ENCODE measurements at regions not wholly inside any gene's neighbourhood (a gene's known extent, or its start where the extent isn't known, plus 50 kb on each side); places are given as distances from the start of the nearest gene placed in this dataset.

DNA sequence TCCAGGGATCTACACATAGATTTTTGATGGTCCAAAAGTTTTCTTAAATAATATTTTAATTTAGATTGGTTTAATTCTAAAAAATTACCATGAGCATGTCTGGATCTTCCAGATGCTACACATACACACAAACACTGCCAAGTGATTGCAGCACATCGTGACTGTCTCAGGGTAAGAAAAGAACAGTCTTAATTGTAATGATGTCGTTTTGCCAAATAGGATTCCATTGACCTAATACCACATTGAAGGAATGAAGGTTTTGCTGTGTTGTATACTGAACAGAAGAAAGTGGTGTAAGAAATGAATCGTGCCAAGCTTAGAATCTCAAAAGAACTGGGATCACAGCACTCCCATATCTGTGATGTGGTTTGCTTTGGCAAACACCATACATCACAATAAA, 633.3 kb upstream of the CAMK1G start:
- Histone ChIP-seq H3F3A (ENCODE audit: insufficient read depth, low read length) (no peaks in the 10 kb centered on the region), H3K9me2 (replicated peaks; ENCODE audit: insufficient read depth, low read length) (no peaks in the 10 kb centered on the region), H3K4me1 (ENCODE audit: low read length) (no peaks in the 10 kb centered on the region), H4K20me1 (ENCODE audit: insufficient read depth, low read length) (no peaks in the 10 kb centered on the region), H3K27me3 (replicated peaks; ENCODE audit: insufficient read depth, low read length) (no peaks in the 10 kb centered on the region), H3K4me3 (ENCODE audit: low read length) (no peak overlapping the region), H3K27ac (ENCODE audit: low read length) (no peak overlapping the region), H3K36me3 (replicated peaks; ENCODE audit: insufficient read depth, low read length) (no peaks in the 10 kb centered on the region), H3K9ac (ENCODE audit: low read length) (no peak overlapping the region), H2AFZ (ENCODE audit: low read length) (no peak overlapping the region), H3K9me3 (replicated peaks; ENCODE audit: insufficient read depth, low read length) (no peaks in the 10 kb centered on the region), H3K79me2 (ENCODE audit: low read length) (no peaks in the 10 kb centered on the region), H3K4me2 (ENCODE audit: low read depth, low read length) (no peak overlapping the region)
- no peak for DNase-seq
- TF ChIP-seq, protein P1, sequence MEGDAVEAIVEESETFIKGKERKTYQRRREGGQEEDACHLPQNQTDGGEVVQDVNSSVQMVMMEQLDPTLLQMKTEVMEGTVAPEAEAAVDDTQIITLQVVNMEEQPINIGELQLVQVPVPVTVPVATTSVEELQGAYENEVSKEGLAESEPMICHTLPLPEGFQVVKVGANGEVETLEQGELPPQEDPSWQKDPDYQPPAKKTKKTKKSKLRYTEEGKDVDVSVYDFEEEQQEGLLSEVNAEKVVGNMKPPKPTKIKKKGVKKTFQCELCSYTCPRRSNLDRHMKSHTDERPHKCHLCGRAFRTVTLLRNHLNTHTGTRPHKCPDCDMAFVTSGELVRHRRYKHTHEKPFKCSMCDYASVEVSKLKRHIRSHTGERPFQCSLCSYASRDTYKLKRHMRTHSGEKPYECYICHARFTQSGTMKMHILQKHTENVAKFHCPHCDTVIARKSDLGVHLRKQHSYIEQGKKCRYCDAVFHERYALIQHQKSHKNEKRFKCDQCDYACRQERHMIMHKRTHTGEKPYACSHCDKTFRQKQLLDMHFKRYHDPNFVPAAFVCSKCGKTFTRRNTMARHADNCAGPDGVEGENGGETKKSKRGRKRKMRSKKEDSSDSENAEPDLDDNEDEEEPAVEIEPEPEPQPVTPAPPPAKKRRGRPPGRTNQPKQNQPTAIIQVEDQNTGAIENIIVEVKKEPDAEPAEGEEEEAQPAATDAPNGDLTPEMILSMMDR (IDR thresholded peaks at IDR 0.05; ENCODE audit: low read length), result no peak
- TF ChIP-seq EZH2 (optimal IDR thresholded peaks at IDR 0.05; ENCODE audit: low read depth, low read length), result no peak
- TF ChIP-seq EZH2phosphoT487 (IDR thresholded peaks at IDR 0.05; ENCODE audit: low read length), result no peak

DNA sequence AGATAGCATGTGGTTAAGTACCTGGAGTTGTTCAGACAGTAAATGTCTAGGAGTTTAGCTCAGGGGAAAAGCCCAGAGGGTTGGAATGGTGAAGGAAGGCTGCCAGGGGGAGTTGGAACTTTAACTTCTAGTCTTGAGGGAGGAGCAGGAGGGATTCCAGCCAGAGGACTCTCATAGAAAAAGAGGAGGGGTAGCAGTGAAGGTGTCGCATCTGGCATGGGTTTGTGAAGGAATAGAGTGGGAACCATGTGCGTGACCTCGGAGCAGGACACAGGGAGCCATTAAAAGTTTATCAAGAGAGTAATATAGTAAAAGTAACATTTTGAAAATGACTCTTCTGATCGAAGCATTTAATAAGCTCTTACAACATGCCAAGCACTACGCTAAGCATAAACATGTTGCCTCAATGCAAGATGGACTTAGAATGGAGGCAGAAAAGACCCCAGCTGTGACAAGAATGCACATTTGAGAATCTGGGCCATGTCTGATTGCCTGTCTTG, 632.4 kb upstream of the CAMK1G start:
- Histone ChIP-seq H3F3A (ENCODE audit: insufficient read depth, low read length) (no peaks in the 10 kb centered on the region), H3K9me2 (replicated peaks; ENCODE audit: insufficient read depth, low read length) (no peaks in the 10 kb centered on the region), H3K27me3 (replicated peaks; ENCODE audit: insufficient read depth, low read length) (no peaks in the 10 kb centered on the region), H4K20me1 (ENCODE audit: insufficient read depth, low read length) (no peaks in the 10 kb centered on the region), H2AFZ (ENCODE audit: low read length) (no peak overlapping the region), H3K9ac (ENCODE audit: low read length) (no peak overlapping the region), H3K4me2 (ENCODE audit: low read depth, low read length) (no peak overlapping the region), H3K36me3 (replicated peaks; ENCODE audit: insufficient read depth, low read length) (no peaks in the 10 kb centered on the region), H3K79me2 (ENCODE audit: low read length) (no peaks in the 10 kb centered on the region), H3K27ac (ENCODE audit: low read length) (no peak overlapping the region), H3K9me3 (replicated peaks; ENCODE audit: insufficient read depth, low read length) (no peaks in the 10 kb centered on the region), H3K4me3 (ENCODE audit: low read length) (no peak overlapping the region), H3K4me1 (ENCODE audit: low read length) (no peaks in the 10 kb centered on the region)
- TF ChIP-seq EZH2 (optimal IDR thresholded peaks at IDR 0.05; ENCODE audit: low read depth, low read length) (no peak), EZH2phosphoT487 (IDR thresholded peaks at IDR 0.05; ENCODE audit: low read length) (no peak)
- TF ChIP-seq, protein P1 (IDR thresholded peaks at IDR 0.05; ENCODE audit: low read length), result no peak
- no peak for DNase-seq

DNA sequence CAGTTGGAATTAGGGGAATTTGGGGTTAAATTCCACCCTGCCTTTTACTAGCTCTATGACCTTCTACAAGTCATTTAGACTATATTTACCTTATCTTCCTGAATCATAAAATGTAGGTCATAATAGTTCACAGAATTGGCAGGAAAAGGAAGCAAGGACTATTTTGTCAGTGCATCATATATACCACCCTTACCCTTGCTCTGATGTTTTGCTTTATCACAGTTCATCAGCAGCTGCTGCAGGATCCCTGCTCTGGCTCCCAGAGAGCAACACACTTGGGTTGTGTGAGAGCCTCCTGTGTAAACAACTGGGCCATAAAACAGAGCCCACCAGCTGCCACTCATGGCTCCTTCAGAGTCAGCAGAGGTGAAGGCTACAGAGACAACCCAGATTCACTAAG, 631.6 kb upstream of the CAMK1G start:
- TF ChIP-seq EZH2phosphoT487 (IDR thresholded peaks at IDR 0.05; ENCODE audit: low read length), result no peak
- TF ChIP-seq EZH2 (optimal IDR thresholded peaks at IDR 0.05; ENCODE audit: low read depth, low read length), result no peak
- TF ChIP-seq, protein P1 (IDR thresholded peaks at IDR 0.05; ENCODE audit: low read length), result no peak
- Histone ChIP-seq H3K27ac (ENCODE audit: low read length) (no peak overlapping the region), H3K36me3 (replicated peaks; ENCODE audit: insufficient read depth, low read length) (no peaks in the 10 kb centered on the region), H3K9ac (ENCODE audit: low read length) (no peak overlapping the region), H3F3A (ENCODE audit: insufficient read depth, low read length) (no peaks in the 10 kb centered on the region), H3K9me3 (replicated peaks; ENCODE audit: insufficient read depth, low read length) (no peaks in the 10 kb centered on the region), H3K4me2 (ENCODE audit: low read depth, low read length) (no peak overlapping the region), H3K4me3 (ENCODE audit: low read length) (no peak overlapping the region), H3K79me2 (ENCODE audit: low read length) (no peaks in the 10 kb centered on the region), H3K9me2 (replicated peaks; ENCODE audit: insufficient read depth, low read length) (no peaks in the 10 kb centered on the region), H2AFZ (ENCODE audit: low read length) (no peak overlapping the region), H3K27me3 (replicated peaks; ENCODE audit: insufficient read depth, low read length) (no peaks in the 10 kb centered on the region), H3K4me1 (ENCODE audit: low read length) (no peaks in the 10 kb centered on the region), H4K20me1 (ENCODE audit: insufficient read depth, low read length) (no peaks in the 10 kb centered on the region)
- no peak for DNase-seq

All from MM.1S (cell line).